D721Med (cell line): ENCODE measurements at regions not wholly inside any gene's neighbourhood (a gene's known extent, or its start where the extent isn't known, plus 50 kb on each side); places are given as distances from the start of the nearest gene placed in this dataset.

Experiments used
- DNase-seq: peaks from one replicate; pipeline ENCODE4 v3.0.0; 2011; ENCODE audit warnings: low spot score; ENCODE audit not compliant: insufficient read length
- FAIRE-seq: peaks from 2 replicates; lab custom pipeline; 2011; peaks lifted over from hg19 to GRCh38; lab: Jason Lieb, UNC
- CTCF ChIP-seq: IDR thresholded peaks from 2 replicates; pipeline ENCODE4 v1.5.1; 2012; ENCODE audit warnings: mild to moderate bottlenecking, control low read depth; ENCODE audit not compliant: insufficient read depth; ENCODE audit errors: missing control alignments

DNA sequence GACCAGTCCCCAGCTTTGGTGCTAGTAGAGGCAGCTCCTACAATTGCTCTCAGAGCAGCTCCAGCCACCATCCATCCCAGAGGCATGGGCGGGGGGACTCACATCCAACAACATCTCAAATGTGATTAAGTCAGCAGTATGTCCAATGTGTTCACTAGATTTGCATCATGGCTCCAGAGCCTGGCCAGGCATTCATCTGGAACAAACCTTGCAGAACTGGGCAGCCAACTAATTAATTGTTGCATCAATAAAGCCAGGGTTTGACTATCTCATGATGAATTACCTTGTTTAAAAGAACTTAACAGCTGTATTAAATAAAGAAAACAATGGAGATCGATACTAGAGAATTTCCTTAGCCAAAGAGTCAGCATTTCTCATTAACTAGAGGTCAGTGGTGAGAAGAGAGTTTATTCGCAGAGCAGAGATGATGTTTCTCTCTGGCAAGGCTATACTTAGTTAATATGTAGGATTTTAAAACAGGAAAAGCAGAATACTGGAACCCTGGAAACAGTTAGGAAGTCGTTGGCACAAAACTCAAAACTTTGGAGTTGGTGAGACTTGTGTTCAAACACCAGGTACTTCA, 494.4 kb downstream of the GRIN2A start:
- no peak for TF ChIP-seq CTCF
- no peak for FAIRE-seq
- DNase-seq = no peak

GRCh38 chr16:9689597-9689996, 492.6 kb downstream of the GRIN2A start:
- FAIRE-seq (no peak), DNase-seq (no peak)
- no peak for TF ChIP-seq CTCF

DNA sequence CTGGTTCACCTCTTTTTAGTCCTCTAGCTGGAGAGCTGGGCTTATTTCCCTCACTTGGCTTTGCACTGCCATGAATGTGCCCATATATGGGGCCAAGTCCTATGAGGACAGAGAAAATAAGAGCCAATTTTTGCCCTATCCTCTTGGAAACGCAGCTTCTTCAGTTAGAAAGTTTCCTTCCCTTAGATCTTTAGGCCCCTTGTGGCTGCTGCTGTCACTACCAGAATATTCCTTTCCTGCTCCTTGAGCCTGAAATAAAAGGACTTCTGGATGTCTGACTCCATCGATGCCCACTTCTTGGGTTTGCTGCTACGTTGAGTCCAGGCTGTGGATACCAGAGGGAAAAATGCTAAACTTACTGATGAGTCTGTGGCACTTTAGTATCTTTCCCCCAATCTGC, 487.1 kb downstream of the GRIN2A start:
- DNase-seq (no peak), FAIRE-seq (no peak)
- no peak for TF ChIP-seq CTCF
